B cell (primary cell): ENCODE measurements at regions not wholly inside any gene's neighbourhood (a gene's known extent, or its start where the extent isn't known, plus 50 kb on each side); places are given as distances from the start of the nearest gene placed in this dataset.

ENCODE experiments used
- CTCF ChIP-seq: fragments of 200-600 bp; IDR thresholded peaks from one replicate; pipeline ENCODE4 v1.8.0; 2022; ENCODE audit warnings: antibody characterized with exemption, mild to moderate bottlenecking
- EZH2 ChIP-seq: IDR thresholded peaks from 2 replicates; pipeline ENCODE4 v1.6.1; 2012; ENCODE audit warnings: borderline replicate concordance, low read depth, mild to moderate bottlenecking, moderate library complexity, low read length; ENCODE audit not compliant: insufficient read depth, poor library complexity, severe bottlenecking

- TF ChIP-seq CTCF, result no peak
- TF ChIP-seq EZH2, result no peak
These were observed 854.0 kb upstream of the LRRTM1 start for GRCh38 chr2:81158505-81158904.
